ENCODE measurements at regions not wholly inside any gene's neighbourhood (a gene's known extent, or its start where the extent isn't known, plus 50 kb on each side); places are given as distances from the start of the nearest gene placed in this dataset.

DNA sequence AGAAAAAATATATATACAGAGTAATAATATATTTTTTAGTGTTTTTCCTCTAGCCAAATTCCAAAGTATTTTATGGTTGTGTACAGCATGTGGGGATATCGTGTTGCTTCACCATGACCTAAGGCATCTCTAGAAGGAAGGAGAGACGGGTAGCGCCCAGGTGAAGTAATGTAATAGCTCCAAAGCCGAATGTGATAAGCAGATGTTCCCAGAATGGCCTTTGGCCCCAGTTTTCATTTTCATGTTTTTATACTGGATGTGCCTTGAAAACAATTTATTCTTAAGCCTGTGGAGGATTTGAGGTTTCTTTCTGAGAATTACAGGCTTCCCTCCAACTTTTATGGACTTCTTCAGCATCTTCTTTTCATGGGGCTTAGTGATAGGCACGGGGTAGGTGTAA lies 587.9 kb upstream of the KIRREL3 start:
- H3K4me2 ChIP-seq (ENCODE audit: low read depth, low read length): no peak overlapping the region
- no TSS peak for BruUV-seq (replicated peaks)
- no peaks in the 10 kb centered on the region for H3K79me1 ChIP-seq (ENCODE audit: low read depth in 1 of 2, low read length in 2 of 2)
- in situ Hi-C loops (cut with MboI; ENCODE audit: low sequenced_read_pairs): no loop called here
- no peak overlapping the region for H3K9ac ChIP-seq (ENCODE audit: low read depth, low read length)
- H3K27me3 ChIP-seq (ENCODE audit: control insufficient read depth, insufficient read depth, low read length): no peaks in the 10 kb centered on the region
- dilution Hi-C loops (cut with HindIII; ENCODE audit: low sequenced_read_pairs, unreplicated experiment): no loop called here
- no peak overlapping the region for H2AFZ ChIP-seq (replicated peaks; ENCODE audit: low read length, poor library complexity)
- H2BK120ac ChIP-seq (ENCODE audit: low read depth, low read length): no peak overlapping the region
- no peak overlapping the region for H2BK15ac ChIP-seq (ENCODE audit: low read depth, low read length)
- no peak overlapping the region for H3K18ac ChIP-seq (ENCODE audit: low read depth, low read length)
- no peaks in the 10 kb centered on the region for H3K9me3 ChIP-seq (ENCODE audit: control insufficient read depth, insufficient read depth, low read length)
- H3K23ac ChIP-seq (ENCODE audit: low read depth, low read length): no peak overlapping the region
- intact Hi-C loops (cut with micrococcal nuclease): no loop called here
- H3K4ac ChIP-seq (ENCODE audit: low read depth, low read length): no peak overlapping the region
- 68% methylated on average over 3 of the region's 5 CpGs; no CpG with 5 or more reads in 1 of the 2 experiments for WGBS, 2 experiments (ENCODE audit: extremely low coverage in 2 of 2, insufficient read length in 1 of 2)
- no peaks in the 10 kb centered on the region for H3K4me1 ChIP-seq (ENCODE audit: control insufficient read depth, insufficient read depth, low read length)
- no peak overlapping the region for H4K5ac ChIP-seq (ENCODE audit: low read depth, low read length)
- TF ChIP-seq CEBPB (IDR thresholded peaks at IDR 0.05; ENCODE audit: low read depth, low read length) (no peak), BHLHE40 (IDR thresholded peaks at IDR 0.05; ENCODE audit: low read depth, low read length) (no peak), RAD21 (IDR thresholded peaks at IDR 0.05; ENCODE audit: low read length) (no peak), MAFK (IDR thresholded peaks at IDR 0.05; ENCODE audit: low read depth, low read length) (no peak), MAZ (IDR thresholded peaks at IDR 0.05; ENCODE audit: borderline replicate concordance, low read depth, low read length) (no peak), NFE2L2 (IDR thresholded peaks at IDR 0.05; ENCODE audit: low read depth, low read length) (no peak), MXI1 (IDR thresholded peaks at IDR 0.05; ENCODE audit: borderline replicate concordance, low read depth, low read length) (no peak), POLR2A (IDR thresholded peaks at IDR 0.05; ENCODE audit: low read depth, low read length) (no peak), FOS (IDR thresholded peaks at IDR 0.05; ENCODE audit: low read depth, low read length) (no peak), CHD1 (IDR thresholded peaks at IDR 0.05; ENCODE audit: low read depth, low read length) (no peak), SMC3 (IDR thresholded peaks at IDR 0.05; ENCODE audit: low read depth, low read length) (no peak), RFX5 (IDR thresholded peaks at IDR 0.05; ENCODE audit: low read depth, low read length) (no peak), RCOR1 (IDR thresholded peaks at IDR 0.05; ENCODE audit: insufficient replicate concordance, low read length) (no peak)
- TF ChIP-seq, protein P1, sequence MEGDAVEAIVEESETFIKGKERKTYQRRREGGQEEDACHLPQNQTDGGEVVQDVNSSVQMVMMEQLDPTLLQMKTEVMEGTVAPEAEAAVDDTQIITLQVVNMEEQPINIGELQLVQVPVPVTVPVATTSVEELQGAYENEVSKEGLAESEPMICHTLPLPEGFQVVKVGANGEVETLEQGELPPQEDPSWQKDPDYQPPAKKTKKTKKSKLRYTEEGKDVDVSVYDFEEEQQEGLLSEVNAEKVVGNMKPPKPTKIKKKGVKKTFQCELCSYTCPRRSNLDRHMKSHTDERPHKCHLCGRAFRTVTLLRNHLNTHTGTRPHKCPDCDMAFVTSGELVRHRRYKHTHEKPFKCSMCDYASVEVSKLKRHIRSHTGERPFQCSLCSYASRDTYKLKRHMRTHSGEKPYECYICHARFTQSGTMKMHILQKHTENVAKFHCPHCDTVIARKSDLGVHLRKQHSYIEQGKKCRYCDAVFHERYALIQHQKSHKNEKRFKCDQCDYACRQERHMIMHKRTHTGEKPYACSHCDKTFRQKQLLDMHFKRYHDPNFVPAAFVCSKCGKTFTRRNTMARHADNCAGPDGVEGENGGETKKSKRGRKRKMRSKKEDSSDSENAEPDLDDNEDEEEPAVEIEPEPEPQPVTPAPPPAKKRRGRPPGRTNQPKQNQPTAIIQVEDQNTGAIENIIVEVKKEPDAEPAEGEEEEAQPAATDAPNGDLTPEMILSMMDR (conservative IDR thresholded peaks at IDR 0.05; ENCODE audit: low read depth, low read length): no peak
- TF ChIP-seq, protein P2, sequence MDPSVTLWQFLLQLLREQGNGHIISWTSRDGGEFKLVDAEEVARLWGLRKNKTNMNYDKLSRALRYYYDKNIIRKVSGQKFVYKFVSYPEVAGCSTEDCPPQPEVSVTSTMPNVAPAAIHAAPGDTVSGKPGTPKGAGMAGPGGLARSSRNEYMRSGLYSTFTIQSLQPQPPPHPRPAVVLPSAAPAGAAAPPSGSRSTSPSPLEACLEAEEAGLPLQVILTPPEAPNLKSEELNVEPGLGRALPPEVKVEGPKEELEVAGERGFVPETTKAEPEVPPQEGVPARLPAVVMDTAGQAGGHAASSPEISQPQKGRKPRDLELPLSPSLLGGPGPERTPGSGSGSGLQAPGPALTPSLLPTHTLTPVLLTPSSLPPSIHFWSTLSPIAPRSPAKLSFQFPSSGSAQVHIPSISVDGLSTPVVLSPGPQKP (IDR thresholded peaks at IDR 0.05; ENCODE audit: borderline replicate concordance, low read depth, low read length): no peak
- TF ChIP-seq, protein P3, sequence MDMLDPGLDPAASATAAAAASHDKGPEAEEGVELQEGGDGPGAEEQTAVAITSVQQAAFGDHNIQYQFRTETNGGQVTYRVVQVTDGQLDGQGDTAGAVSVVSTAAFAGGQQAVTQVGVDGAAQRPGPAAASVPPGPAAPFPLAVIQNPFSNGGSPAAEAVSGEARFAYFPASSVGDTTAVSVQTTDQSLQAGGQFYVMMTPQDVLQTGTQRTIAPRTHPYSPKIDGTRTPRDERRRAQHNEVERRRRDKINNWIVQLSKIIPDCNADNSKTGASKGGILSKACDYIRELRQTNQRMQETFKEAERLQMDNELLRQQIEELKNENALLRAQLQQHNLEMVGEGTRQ (IDR thresholded peaks at IDR 0.05; ENCODE audit: low read depth, low read length): no peak
- H4K20me1 ChIP-seq (ENCODE audit: insufficient read depth, low read length): no peaks in the 10 kb centered on the region
- H2BK20ac ChIP-seq (ENCODE audit: low read depth, low read length): no peak overlapping the region
- POLR2A ChIA-PET (ENCODE audit: unreplicated experiment): no interaction called here
- CTCF ChIA-PET: no interaction called here
- no peaks in the 10 kb centered on the region; the same call in 1 of the 2 replicates for H3K9me1 ChIP-seq (ENCODE audit: insufficient read depth, low read length)
- no peak overlapping the region for H3K14ac ChIP-seq (replicated peaks; ENCODE audit: low read depth, low read length)
- H3K4me3 ChIP-seq (ENCODE audit: insufficient read depth, low read depth, low read length): no peak overlapping the region
- H2AK9ac ChIP-seq (replicated peaks; ENCODE audit: low read depth, low read length, poor library complexity): no peak overlapping the region
- H2AK5ac ChIP-seq (ENCODE audit: low read depth, low read length): no peak overlapping the region
- no peak overlapping the region for H4K8ac ChIP-seq (ENCODE audit: low read depth in 2 of 2, low read length in 2 of 2)
- DNase-seq: no peak
- no peaks in the 10 kb centered on the region for H3K36me3 ChIP-seq (ENCODE audit: control insufficient read depth, insufficient read depth, low read length)
- H4K91ac ChIP-seq (ENCODE audit: insufficient read depth, low read depth, low read length): no peak overlapping the region
- no peak overlapping the region for H3K27ac ChIP-seq (ENCODE audit: insufficient read depth, low read length)
- H3K56ac ChIP-seq (ENCODE audit: extremely low read depth, insufficient read depth, low read length): no peak overlapping the region
- no peak overlapping the region for H2BK5ac ChIP-seq (ENCODE audit: low read depth, low read length, poor library complexity, severe bottlenecking)
- ATAC-seq (ENCODE audit: low read depth): no peak
